Activated naive CD4-positive, alpha-beta T cell treated with anti-CD3 and anti-CD28 coated beads, Interleukin-2, amount 50 U/mL, for 16 hours (primary cell): ENCODE measurements at regions not wholly inside any gene's neighbourhood (a gene's known extent, or its start where the extent isn't known, plus 50 kb on each side); places are given as distances from the start of the nearest gene placed in this dataset.

Source experiments
- DNase-seq: peaks from one replicate; pipeline ENCODE4 v3.0.0-alpha.2; 2020

- DNase-seq: no peak
Measured at GRCh38 chr2:18860179-18860578, 270.8 kb upstream of the NT5C1B start.

DNA sequence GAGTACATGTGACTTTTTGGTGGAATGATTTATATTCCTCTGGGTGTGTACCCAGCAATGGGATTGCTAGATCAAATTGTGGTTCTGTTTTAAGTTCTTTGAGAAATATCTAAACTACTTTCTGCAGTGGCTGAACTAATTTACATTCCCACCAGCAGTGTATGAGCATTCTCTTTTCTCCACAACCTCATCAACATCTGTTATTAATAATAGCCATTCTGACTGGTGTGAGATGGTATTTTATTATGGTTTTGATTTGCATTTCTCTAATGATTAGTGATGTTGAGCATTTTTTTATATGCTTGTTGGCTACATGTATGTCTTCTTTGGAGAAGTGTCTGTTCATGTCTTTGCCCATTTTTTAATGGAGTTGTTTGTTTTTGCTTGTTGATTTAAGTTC lies 267.4 kb upstream of the NT5C1B start:
- no peak for DNase-seq

GRCh38 chr2:18855027-18855426 lies 265.7 kb upstream of the NT5C1B start:
- DNase-seq: no peak

DNA sequence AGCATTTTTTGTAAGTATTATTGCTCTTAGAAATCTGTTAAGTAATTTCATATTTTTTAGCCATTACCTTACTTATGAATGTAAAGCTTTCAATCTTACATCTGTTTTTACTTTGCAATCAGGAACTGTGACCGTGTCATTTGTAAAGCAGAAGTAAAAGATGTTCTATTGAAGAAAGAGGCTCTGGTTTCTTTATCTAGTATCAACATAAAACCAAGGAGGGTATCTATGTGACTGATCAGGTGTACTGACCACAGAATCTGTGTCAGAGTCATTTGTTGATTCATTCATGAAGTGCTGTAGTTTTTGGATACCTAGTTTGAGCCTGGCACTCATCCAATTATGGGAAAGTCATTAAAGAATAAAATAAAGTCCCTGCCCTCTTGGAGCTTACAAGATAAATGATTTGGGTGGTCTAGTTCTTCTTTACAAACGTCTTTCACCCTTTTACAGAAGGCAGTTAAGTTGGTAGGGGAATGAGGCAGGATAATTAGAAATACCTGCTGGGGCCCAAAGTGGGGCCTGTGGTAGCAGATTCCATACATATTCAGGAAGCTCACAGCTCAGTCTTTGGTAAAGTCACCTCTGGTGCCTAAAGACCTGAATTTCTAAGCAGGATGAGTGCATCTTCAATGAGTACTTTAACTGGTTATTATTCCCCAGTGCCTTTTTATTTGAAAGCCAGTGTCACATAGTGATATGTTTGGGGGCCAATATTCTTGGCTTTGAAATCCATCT lies 260.6 kb upstream of the NT5C1B start:
- no peak for DNase-seq

DNA sequence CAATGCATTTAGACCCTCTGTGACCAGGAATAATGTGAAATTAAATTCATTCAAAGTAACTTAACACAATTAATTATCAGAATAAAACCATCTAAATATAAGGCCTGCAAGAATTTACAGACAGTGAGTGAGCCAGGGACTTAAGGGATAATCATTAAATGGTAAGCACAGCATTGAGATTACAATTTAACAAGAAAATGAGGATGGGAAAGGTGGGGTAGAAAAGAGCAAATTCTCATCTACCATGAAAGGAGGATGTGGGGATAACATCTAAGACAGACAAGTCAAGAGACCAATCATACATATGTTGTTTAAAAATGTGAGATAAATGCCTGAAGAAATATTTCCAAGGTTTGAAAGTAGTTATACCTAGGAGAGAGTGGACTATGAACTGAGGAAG lies 259.3 kb upstream of the NT5C1B start:
- no peak for DNase-seq

DNA sequence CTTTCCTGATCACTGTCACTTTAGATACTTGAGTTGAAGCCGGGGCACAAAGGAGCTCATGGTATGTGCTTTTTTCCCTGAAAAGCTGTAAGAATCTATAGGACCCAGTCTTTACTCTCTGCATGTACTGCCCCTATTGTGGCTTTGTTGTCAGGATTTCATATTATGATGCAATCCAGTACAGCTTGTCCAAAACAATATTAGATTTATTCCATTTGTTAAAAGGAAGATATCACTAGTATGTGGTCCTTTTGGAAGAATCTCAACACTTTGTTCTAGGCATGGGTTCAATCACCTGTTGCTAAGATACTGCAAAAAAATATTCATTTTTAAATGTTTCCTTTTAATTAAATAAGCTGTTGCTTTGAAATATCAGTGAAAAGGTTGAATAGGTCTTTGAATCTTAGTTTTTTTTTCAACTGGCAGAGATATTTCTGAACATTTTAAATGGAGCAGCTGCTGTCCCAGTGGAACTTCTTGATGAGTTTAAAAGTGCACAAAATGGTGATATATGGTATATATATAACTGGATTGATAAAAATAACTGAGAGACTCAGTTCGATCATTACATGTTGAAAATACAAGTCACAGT lies 256.6 kb upstream of the NT5C1B start:
- DNase-seq: no peak

DNA sequence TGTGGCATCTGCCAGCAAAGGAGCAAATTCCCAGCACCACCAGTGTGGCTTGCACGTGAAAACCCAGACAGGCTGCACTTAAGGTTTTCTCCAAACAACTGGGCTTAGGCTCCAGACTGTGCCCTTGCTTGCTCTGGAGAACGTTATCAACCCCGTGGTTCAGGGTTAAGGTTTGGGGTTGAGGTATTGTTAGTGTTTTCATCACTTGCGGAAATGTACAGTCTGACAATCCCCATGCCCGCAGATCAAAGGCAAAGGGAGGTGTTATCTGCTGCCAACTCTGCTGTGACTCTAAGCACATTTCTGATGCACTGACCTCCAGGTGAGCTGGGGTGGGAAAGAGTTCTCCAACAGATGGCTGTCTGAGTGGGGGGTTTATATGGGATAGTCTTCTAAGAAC lies 253.5 kb upstream of the NT5C1B start:
- no peak for DNase-seq

- no peak for DNase-seq
Measured at GRCh38 chr2:18841248-18842150, 252.1 kb upstream of the NT5C1B start.

DNA sequence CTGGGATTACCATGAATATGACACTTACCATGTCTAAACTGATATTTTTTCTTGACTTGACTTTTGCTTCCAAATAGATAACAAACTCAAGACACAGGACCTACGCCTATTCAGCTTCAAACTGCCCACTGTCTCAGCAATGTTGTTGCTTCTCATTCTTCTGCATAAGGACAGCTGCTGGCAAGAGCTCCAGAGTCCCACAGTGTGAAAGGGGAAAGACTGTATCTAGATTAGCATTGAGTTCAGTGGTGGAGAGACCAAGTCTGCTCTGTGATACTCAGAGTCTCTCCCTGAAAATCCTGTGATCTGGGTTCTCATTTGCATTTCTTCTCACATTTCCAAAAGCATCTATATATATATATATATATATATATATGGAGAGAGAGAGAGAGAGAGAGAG lies 247.9 kb upstream of the NT5C1B start:
- DNase-seq: no peak

DNA sequence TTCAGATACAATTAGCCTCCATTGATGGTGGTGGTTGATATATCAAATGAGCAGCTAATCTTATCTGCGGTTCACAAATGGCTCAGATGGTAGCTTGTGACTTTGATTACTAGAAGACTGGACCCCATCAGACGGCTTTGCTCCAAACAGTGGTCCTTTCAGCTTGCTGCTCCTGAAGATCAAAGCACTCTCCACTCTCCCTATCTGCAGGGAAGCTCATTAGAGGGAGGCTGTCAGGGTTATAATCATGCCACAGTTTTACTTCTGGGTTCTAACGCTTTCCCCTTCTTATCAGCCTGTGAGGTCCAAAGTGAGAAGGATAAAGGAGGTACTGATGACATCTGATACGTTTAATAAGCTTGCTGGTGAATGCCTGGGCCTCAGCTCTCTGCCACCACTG lies 247.1 kb upstream of the NT5C1B start:
- no peak for DNase-seq

DNA sequence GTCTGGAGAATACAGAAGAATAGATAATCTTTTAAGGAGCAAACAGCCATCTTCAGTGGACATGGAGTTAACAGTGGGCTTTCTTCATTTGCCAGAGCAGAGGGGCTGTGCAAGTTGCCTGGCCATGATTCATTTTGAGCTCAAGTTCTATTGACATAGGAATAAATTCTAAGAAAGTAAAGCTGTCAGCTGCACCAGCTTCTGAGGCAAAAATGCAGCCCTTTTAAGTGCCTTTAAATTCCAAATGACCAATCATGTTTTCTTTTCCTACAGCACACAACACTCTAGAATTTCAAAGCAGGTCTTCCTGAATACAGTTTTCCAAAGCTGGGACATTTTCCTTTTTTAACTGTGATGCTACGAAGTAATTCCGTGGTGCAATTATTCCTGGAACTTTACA lies 246.4 kb upstream of the NT5C1B start:
- no peak for DNase-seq

- no peak for DNase-seq
Measured at GRCh38 chr2:18834341-18834740, 245.0 kb upstream of the NT5C1B start.

DNA sequence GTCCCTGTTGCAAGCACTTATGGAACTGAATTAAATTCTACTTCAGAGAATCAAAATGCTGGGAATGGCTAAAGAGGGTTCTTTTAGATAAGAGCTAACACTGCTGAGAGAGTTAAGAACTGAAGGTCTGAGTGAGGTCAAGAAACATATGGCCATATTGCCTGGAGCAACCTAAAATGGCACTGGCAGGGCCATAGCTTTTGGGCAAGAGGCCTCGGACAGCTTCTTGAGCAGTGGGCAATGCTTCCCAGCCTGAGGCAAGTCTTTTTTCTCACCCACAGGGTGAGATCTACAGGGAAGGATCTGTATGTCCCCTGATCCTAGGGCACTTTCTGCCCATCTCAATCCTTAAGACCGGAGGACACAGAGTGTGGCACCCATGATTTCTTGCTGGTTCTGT lies 244.6 kb upstream of the NT5C1B start:
- no peak for DNase-seq

DNA sequence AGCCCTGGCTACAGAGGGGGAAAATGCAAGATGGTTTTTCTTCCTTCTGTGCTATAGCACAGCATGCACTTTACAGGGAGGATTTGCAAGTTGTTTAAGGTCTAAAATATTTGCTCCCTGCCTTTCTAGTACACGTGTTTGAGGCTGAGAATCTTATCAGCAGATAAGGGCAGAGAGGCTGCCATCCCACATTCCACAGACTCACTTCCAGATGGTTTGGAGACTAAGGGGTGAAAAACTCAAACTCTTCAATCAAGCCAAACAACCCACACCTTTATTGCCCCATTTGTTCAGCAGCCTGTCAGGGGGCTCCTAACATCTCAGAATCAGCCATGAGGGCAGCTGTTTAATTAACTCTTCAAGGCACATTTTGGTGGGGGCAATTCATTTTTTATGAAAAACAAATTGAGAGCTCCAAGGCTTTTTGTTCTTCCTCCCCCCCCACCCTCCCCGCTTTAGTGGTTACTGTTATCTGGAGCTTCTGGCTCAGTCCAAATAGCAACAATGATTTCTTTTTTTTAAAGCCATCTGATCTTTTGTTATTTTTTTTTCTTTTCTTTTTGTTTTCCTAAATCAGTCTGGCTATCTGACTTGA lies 242.6 kb upstream of the NT5C1B start:
- no peak for DNase-seq

DNA sequence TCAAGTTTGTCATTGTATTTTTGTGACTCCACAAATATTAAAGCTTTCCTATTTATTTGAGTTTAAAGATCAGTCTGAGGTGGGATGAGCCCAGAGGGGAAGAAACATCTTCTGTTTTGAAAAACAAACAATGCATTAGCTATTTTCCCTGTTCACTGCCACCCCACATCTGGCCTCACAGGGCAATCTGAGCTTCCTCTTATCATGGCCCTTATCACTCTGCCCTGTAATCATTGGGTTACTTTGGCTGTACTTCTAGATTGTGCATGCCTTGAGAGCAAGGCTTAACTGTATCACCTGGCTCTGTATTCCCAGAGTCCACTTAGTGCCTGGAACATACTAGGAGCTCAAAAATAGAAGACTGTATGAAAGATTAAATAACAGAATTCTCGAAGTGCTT lies 241.6 kb upstream of the NT5C1B start:
- DNase-seq: no peak

DNA sequence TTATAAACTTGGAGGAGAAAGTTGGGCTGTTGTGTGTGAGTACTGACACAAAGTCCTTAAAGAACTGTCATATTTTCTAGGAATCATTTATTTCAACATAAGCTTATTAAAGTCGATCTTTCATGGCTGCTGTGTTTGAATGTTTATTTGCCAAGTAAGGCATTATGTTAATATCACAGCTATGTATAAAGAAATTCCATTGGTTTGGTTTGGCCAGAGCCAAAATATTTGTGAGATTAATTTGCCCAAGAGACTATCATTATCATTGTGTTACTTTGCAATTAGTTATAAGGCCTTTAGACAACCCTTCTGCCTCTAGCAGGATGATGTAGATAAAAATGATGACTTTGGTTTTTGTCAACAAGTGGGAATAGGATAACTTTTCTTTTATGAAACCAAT lies 240.6 kb upstream of the NT5C1B start:
- DNase-seq: no peak

DNA sequence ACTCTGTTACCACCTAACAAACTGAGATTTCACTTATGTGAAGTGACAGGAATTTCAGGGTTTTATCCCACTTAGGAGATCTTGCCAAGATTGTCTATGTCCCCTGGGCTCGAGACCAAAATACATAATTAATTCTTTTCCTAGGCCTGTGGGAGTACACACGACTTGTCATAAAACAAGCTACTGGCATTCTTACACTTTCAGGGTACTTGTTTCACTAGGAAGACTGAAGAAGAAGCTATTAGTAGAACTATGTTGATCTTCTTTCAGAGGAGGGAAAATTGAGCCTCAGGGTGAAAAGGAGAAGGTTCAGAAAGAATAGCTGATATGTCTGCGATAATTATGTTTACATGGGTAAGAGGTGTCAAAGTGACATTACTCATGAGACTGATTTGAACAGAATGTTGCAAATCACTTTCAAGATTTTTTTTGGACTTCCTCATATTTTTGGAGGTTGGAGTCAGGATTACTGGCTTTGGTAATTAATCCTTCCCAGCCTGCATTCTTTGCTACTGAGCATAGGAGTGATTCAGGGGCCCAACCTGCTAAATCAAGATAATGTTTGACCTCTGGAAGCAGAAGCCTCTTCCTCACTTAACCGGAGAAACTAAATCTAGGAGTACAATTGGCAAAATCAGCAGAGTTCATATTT lies 240.0 kb upstream of the NT5C1B start:
- DNase-seq: no peak

DNA sequence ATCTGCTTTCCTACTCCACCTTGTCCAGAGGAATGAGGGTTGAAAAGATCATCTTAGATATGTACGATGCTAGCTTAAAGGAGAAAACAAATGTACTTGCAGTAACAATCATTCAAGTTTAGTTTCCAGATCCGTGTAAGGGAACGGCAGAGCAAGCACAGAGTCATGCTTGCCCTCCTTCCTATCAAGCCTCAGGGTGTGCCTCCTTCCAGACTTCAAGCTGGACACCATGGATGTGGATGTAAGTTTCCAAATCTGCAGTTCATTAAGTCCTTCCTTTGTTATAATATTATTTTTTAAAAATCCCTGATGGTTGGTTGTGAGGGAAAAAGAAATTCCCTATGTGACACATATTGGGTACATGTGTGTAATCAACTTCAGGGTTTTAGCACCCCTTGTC lies 238.9 kb upstream of the NT5C1B start:
- DNase-seq: no peak

DNA sequence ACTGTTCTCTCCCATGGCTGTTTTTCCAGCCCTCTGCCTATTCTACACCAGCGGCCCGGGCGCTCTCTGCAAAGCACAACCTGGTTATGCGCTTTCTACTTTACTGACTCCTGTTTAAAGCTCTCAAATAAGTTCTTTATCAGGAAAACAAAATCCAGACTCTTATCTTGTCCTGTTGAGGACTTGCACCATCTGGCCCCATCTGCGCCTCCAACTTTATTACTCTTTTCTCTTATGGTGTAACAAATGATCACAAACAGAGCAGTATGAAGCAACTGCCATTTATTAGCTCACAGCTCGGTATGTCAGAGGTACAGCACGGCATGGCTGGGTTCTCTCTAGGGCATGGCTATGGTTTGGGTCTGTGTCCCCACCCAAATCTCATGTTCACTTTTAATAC lies 236.5 kb upstream of the NT5C1B start:
- DNase-seq: no peak

DNA sequence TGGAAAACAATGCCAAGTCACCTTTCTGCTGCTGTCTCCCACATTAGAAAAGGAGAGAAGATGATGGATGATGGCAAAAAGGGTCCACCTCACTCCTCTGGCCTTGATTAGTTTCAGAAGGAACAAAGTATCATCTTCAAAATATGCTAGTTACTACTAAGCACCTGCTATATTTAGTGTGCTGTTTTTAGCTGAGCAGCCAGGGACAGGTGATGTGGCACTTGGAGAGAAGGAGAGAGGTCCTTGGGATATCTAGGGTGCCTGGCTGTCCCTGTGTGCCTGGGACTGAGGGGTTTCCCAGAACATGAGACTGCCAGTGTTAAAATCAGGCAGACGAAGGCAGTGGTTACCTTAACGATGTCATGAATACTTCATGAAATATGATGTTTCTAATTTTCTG lies 235.5 kb upstream of the NT5C1B start:
- DNase-seq: no peak

- no peak for DNase-seq
Measured at GRCh38 chr2:18824325-18824790, 235.0 kb upstream of the NT5C1B start.

GRCh38 chr2:18821431-18821830 lies 232.1 kb upstream of the NT5C1B start:
- no peak for DNase-seq

GRCh38 chr2:18820966-18821365 lies 231.6 kb upstream of the NT5C1B start:
- no peak for DNase-seq
